ENCODE measurements at regions not wholly inside any gene's neighbourhood (a gene's known extent, or its start where the extent isn't known, plus 50 kb on each side); places are given as distances from the start of the nearest gene placed in this dataset.
A peak's percentile ranks its signal among the peaks of the same experiment; 100 is the strongest.

- no peak for DNase-seq (ENCODE audit: low spot score)
These were observed 267.0 kb upstream of the THBS1 start for GRCh38 chr15:39313881-39314280.

DNA sequence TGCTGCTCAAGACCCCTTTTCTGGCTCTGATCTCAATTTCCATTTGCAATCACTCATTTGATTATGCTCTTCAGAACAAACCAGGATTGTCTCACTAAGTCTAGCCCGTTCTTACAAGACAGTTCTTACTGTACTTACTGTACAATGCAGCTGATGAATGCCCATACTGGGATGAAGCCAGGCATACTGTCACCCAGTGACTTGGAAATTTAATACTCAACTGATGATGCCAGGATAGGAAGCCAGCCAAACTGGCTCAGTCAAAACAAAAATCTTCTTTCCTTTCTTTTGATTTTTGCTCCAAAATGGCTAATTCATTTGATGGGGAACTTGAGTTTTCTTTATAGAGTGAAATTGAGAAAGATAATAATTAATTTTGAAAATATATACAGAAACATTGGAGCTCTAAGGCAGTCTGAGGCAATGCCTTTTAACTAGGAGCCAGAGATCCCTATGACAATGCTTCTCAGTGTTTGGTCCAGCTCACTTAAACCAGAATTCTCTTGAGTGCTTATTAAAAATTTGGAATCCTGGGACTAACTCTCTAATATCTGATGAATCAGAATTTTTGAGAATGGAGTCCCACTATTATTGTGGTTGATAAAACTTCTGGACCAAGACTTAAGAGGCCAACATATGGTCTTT lies 265.6 kb upstream of the THBS1 start:
- DNase-seq (ENCODE audit: low spot score) = no peak

GRCh38 chr15:39317225-39317624 lies 263.7 kb upstream of the THBS1 start:
- DNase-seq (ENCODE audit: low spot score) = peak; percentile 14

- no peak for DNase-seq (ENCODE audit: low spot score)
These were observed 262.6 kb upstream of the THBS1 start for GRCh38 chr15:39318231-39318630.

DNA sequence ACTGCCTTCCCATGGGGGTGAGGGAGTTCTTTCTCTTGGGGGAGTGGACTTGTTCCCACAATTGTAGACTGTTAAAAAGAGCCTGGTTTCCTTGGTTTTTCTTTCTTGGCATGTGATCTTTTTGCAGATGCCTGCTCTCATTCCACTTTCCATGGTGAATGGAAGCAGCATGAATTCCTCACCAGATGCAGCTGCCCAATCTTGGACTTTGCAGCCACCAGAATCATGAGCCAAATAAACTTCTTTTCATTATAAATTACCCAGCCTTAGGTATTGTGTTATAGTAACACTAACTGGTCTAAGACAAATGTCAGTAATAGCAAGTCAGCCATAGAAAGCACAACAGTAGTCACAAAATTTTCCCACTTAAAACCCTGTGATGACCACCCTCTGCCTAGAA lies 260.5 kb upstream of the THBS1 start:
- DNase-seq (ENCODE audit: low spot score) = no peak

DNA sequence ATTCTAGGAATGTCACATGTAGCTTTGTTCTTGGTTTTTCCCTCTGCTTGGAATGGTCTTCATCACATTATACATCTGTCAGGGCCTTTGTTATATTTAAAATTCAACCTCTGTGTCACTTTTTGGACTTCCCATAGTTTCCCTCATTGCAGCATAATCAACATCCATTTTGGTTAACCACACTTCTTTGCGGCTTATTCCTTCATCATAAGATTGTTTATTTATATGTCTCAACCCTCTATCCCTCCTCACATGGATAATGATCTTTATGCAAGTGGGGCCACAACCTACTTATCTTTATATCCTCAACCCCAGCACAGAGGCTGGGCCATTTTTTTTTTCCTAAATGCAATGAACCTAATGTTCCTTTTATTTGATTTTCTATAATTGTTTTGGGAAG lies 260.0 kb upstream of the THBS1 start:
- DNase-seq (ENCODE audit: low spot score) = no peak

DNA sequence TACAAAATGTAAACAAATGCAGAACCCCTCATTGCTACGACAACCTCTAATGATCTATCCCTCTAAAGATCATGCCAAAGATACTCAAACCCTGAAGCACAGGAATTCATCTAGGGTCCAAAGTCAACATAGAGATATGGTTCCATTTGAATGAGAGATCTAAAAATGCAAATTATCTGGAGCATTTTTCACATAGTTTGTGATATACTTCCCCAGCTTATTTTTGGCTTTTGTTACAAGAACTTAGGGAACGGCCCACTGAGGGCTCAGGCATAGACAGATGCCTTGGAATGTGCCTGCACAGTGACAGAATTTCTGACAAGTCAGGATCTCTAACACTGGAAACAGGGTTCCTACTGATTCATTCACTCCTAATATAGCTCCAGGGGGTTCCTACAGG lies 258.9 kb upstream of the THBS1 start:
- DNase-seq (ENCODE audit: low spot score) = peak; percentile 43

DNA sequence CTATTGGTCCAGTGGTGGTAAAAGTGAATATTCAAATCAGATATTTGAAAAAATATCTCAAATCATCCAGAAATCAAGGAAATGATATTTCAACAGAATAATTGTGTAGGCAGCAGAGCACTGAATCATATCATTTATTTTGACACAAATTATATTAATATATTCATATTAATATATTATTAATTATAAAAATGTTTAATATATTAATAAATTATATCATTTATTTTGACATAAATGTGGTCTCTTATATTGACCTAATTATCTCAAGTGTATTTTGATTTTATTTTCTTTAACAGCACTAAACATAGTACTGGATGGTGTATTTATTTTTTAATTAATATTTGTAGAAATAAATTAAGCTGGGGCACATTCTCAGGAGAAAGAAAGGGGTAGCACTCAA lies 257.7 kb upstream of the THBS1 start:
- DNase-seq (ENCODE audit: low spot score) = no peak

DNA sequence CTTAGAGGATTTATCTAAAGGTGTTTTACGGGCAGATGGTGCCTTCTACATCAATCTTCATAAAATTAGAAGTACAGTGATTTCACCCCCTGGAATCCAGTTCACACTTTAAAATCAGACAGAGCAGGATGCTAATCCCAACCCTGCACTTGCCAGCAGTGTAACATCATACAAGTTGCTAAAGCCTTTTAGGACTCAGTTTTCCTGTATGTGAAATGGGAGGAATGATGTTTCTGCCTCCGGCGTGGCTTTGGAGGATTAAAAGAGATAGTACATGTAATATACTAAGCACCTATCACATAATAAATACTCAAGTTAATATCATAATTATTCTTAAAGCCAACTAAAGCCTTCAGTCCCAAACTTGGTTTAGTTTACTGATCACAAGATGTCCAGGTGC lies 257.2 kb upstream of the THBS1 start:
- no peak for DNase-seq (ENCODE audit: low spot score)

- DNase-seq (ENCODE audit: low spot score) = no peak
These were observed 254.4 kb upstream of the THBS1 start for GRCh38 chr15:39326306-39326975.

DNA sequence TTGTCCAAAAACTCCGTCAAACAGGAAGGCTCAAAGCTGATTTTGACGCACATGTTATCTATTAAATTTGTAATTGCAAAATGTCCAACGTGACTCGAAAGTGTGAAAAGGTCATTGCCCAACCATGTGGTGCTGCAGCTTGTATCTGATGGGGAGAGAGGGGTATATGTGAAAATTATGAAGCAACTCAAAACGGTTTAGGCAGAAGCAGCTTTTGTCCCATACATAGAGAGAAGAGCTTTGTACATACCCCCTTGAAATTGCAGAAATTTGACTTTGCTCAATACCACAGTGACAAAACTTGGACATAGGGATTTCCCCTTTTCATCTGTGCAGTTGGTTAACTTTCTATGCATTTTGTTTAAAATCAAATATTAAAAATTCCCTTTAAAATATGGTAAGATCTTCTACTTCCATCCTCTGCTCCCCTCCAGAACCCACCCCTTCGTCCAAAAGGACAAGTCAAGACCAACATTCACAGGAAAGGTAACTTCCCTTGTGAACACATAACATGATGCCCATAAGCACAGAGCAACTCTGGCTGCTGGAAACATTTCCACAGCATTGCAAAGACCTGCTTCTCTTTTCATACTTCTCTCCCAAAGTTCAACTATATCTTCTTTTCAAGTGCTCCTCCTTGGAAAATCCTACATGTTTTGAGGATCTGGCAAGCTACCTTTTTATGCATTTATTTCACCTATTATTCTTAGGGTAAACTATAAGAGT lies 253.7 kb upstream of the THBS1 start:
- DNase-seq (ENCODE audit: low spot score) = no peak

DNA sequence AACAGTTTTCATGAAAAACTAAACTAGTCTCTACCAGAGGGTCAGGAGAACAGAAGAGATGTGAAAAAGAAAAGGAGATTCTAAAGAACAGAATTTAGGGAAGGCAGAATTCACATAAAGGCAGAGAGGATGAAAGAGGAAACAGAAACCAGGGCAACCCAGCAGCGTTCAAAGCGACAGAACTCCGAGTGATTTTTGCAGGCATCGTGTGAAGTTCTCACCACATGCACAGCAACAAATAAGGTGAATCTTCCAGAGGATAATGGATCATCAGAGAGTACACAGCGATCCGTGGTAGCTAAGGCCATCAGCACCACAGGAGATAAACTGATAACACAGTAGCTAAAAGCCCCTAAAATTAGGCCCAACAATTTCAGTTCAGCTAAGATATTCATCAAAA lies 250.8 kb upstream of the THBS1 start:
- DNase-seq (ENCODE audit: low spot score) = no peak

GRCh38 chr15:39331584-39331983 lies 249.3 kb upstream of the THBS1 start:
- DNase-seq (ENCODE audit: low spot score) = no peak

- DNase-seq (ENCODE audit: low spot score) = no peak
These were observed 248.0 kb upstream of the THBS1 start for GRCh38 chr15:39332846-39333245.

GRCh38 chr15:39333393-39333792 lies 247.5 kb upstream of the THBS1 start:
- no peak for DNase-seq (ENCODE audit: low spot score)

GRCh38 chr15:39333896-39334295 lies 247.0 kb upstream of the THBS1 start:
- DNase-seq (ENCODE audit: low spot score) = no peak

GRCh38 chr15:39336926-39337325 lies 244.0 kb upstream of the THBS1 start:
- no peak for DNase-seq (ENCODE audit: low spot score)

DNA sequence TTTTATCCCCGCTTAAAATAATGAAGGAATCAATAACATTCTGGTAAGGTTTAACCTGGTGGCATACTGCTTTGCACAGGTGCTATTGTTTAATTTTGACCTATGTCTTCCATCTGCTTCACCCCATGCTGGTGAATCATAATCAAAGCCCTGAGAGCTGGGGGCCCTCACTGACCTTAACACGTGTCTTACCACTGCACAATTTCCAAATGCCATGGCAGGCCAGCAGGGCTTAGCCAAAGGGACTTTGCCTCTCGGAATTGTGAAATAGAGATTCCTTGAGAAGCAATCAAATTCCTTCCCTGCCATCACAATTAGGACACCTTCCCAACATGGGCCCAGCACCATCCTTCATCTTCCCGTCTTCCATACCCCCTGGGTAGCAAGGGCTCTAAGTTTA lies 242.6 kb upstream of the THBS1 start:
- no peak for DNase-seq (ENCODE audit: low spot score)

- no peak for DNase-seq (ENCODE audit: low spot score)
These were observed 239.8 kb upstream of the THBS1 start for GRCh38 chr15:39340903-39341645.

DNA sequence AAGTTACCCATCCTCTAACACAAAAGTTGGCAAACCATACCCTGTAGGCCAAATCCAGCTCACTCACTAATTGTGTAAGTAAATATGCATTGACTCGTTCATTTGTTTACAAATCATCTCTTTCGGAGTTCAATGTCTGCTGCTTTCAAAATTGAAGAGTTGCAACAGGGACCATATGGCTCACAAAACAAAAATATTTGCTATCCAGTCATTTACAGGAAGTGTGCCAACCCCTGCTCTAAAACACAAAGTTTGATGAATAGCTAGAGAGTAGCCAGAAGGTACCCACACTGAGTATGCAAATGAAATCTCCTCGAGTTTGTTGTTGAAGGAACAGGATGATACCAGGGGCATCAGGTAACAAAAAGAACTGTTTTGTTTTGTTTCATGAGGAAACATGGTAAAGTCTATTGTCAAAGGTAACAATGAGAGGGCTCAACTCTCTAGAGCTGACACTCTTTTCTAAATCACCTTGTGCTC lies 236.2 kb upstream of the THBS1 start:
- DNase-seq (ENCODE audit: low spot score) = no peak

- no peak for DNase-seq (ENCODE audit: low spot score)
These were observed 235.7 kb upstream of the THBS1 start for GRCh38 chr15:39345176-39345575.

DNA sequence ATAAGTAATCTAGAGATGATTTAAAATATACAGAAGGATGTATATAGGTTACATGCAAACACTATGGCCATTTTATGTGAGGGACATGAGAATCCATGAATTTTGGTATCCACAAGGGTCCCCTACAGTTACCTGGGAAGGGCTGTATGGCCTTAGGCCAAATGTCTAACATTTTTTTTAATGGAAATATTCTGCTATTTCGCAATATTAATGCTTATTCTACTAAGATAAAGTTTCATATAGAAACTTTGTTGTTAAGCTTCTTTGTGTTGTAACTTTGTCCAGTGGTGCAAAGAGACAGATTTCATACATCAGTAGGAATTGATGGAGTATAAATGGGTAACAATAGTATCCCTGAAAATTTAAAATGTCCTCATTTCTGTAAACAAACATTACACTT lies 233.4 kb upstream of the THBS1 start:
- DNase-seq (ENCODE audit: low spot score) = no peak

DNA sequence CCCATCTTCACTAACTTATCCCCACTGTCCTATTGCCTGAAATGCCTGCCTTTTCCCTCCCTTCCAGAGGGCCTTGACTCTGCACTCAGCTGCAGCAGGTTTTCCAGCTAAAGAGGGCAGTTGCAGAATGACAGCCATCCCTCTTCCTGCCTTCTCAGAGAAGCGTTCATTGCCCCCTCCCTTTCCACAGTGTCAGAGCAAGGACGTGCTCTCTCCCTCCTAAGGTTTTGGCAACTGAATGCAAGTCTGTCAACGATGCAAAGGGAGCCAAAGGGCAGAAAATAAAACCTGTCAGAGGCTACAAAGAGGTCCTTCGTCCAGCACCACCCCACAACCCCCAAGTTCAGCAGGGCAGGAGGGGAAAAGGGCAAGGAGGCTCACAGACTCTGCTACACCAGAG lies 230.1 kb upstream of the THBS1 start:
- no peak for DNase-seq (ENCODE audit: low spot score)
